RWPE1 (cell line): ENCODE measurements at regions not wholly inside any gene's neighbourhood (a gene's known extent, or its start where the extent isn't known, plus 50 kb on each side); places are given as distances from the start of the nearest gene placed in this dataset.

Source experiments
- CTCF ChIA-PET: fragments of 350-600 bp; sonication (Branson Sonifier 250); formaldehyde crosslinking; extraction: SDS; loops from one replicate; lab custom pipeline; 2021; lab: Yijun Ruan, JAX
- POLR2A ChIA-PET: fragments of 400-600 bp; formaldehyde crosslinking; extraction: SDS; loops from one replicate; lab custom pipeline; 2020; ENCODE audit warnings: antibody characterized with exemption; ENCODE audit not compliant: low non-redundant PET; lab: Yijun Ruan, JAX
- DNase-seq: peaks from one replicate; pipeline ENCODE4 v3.0.0; 2012; ENCODE audit warnings: low spot score
- H3K27ac ChIP-seq: fragments of 450-650 bp; 2 replicates; pipeline ENCODE4 v1.5.1; 2017
- TF ChIP-seq, protein P1 (sequence below): fragments of 450-650 bp; conservative IDR thresholded peaks from 2 replicates; pipeline ENCODE4 v1.5.1; 2017; ENCODE audit warnings: low read depth, mild to moderate bottlenecking

DNA sequence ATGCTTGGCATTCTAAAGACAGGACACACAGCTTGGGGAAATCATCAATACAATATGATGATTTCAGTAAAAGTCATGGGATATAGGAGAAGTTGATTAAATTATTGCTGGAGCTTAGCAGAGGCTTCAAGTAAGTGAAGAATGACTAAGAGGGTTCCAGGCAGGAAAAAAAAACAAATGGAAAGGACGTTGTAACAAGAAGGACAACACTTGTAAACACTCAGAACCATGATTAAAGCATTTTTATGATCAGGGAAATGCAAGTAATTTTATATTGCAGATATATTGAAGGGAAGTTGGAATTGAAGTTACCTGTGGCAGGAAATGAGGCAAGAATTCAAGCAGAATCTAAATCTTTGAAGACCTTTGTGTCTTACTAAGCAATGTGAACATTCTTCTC lies 602.7 kb upstream of the NEGR1 start:
- no peak for DNase-seq
- TF ChIP-seq, protein P1, sequence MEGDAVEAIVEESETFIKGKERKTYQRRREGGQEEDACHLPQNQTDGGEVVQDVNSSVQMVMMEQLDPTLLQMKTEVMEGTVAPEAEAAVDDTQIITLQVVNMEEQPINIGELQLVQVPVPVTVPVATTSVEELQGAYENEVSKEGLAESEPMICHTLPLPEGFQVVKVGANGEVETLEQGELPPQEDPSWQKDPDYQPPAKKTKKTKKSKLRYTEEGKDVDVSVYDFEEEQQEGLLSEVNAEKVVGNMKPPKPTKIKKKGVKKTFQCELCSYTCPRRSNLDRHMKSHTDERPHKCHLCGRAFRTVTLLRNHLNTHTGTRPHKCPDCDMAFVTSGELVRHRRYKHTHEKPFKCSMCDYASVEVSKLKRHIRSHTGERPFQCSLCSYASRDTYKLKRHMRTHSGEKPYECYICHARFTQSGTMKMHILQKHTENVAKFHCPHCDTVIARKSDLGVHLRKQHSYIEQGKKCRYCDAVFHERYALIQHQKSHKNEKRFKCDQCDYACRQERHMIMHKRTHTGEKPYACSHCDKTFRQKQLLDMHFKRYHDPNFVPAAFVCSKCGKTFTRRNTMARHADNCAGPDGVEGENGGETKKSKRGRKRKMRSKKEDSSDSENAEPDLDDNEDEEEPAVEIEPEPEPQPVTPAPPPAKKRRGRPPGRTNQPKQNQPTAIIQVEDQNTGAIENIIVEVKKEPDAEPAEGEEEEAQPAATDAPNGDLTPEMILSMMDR = no peak

DNA sequence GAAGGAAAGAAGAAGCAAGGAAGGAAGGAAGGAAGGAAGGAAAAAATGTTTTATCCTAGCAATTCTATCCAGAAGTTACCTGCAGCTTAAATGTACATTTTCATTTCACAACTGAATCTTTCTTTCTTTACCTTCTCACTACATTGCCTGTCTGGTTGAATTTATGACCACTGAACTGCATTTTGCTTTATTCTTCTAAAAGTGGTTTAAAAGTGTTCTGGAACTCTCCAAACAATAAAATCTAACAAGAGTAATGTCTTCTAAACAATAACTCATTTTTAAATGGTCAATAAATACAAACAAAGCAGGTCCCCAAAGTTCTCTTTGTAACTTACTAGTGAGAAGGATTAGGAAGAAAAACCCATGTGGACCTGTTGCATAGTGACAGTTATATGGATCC lies 587.5 kb upstream of the NEGR1 start:
- no peak overlapping the region for H3K27ac ChIP-seq
- no peak for DNase-seq
- CTCF ChIA-PET = no interaction called here
- TF ChIP-seq, protein P1 = no peak
- POLR2A ChIA-PET = no interaction called here

More for the DNA sequence above, 602.7 kb upstream of the NEGR1 start:
- no peak overlapping the region for H3K27ac ChIP-seq
- ChIA-PET POLR2A (no interaction called here), CTCF (interaction anchor here (0.6 kb wide), 1 partner anchor 232 kb away, joined by 4 read pairs; no protein-coding TSS in a partner anchor)

GRCh38 chr1:72869441-72869840 lies 587.1 kb upstream of the NEGR1 start:
- DNase-seq = no peak
- no peak overlapping the region for H3K27ac ChIP-seq
- TF ChIP-seq, protein P1 = no peak
- POLR2A ChIA-PET = no interaction called here
- CTCF ChIA-PET = no interaction called here

GRCh38 chr1:72851597-72851996 lies 569.3 kb upstream of the NEGR1 start:
- TF ChIP-seq, protein P1 = no peak
- no peak overlapping the region for H3K27ac ChIP-seq
- ChIA-PET CTCF (no interaction called here), POLR2A (no interaction called here)
- no peak for DNase-seq

DNA sequence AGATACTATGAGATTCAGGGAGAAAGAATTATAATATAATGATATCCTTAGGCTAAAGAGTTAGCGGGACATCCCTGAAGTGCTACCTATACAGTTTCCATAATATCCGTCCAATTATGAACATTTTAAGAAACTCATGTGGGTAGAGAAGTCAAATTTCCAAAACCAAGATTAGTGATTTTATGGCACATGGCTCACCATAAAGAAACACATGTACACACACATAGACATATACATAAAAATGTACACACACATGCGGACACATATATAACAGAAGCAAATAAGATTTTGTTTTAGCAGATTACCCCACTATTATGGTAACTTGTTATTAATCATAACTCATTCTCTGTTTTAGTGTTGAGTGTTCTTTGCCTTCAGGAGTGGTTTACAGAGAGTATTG lies 566.7 kb upstream of the NEGR1 start:
- DNase-seq = no peak
- TF ChIP-seq, protein P1 = no peak
- ChIA-PET POLR2A (no interaction called here), CTCF (no interaction called here)
- H3K27ac ChIP-seq = no peak overlapping the region

GRCh38 chr1:72847651-72848050 lies 565.3 kb upstream of the NEGR1 start:
- no peak overlapping the region for H3K27ac ChIP-seq
- TF ChIP-seq, protein P1 = no peak
- DNase-seq = no peak
- ChIA-PET POLR2A (no interaction called here), CTCF (no interaction called here)
